ENCODE measurements at regions not wholly inside any gene's neighbourhood (a gene's known extent, or its start where the extent isn't known, plus 50 kb on each side); places are given as distances from the start of the nearest gene placed in this dataset.

GRCh38 chr14:22478247-22478646 is 110.8 kb downstream of the DAD1 start (continued):
- no peak for TF ChIP-seq ZNF274 (IDR thresholded peaks at IDR 0.05; ENCODE audit: borderline replicate concordance, extremely low read depth, low read length)
- TF ChIP-seq MAFK (IDR thresholded peaks at IDR 0.05; ENCODE audit: low read depth, low read length), result no peak
- TF ChIP-seq JUND (IDR thresholded peaks at IDR 0.05; ENCODE audit: low read length), result no peak
- TF ChIP-seq SUZ12 (IDR thresholded peaks at IDR 0.05; ENCODE audit: low read length), result no peak
